ENCODE measurements at regions not wholly inside any gene's neighbourhood (a gene's known extent, or its start where the extent isn't known, plus 50 kb on each side); places are given as distances from the start of the nearest gene placed in this dataset.

- in situ Hi-C loops (cut with HindIII; ENCODE audit: low sequenced_read_pairs) = loop anchor here (5.0 kb wide), 1 partner anchor 62 kb away; no protein-coding TSS in a partner anchor
These were observed 87.0 kb upstream of the TRPC3 start for GRCh38 chr4:122038896-122039295.

- in situ Hi-C loops (cut with HindIII; ENCODE audit: low sequenced_read_pairs) = loop anchor here (5.0 kb wide), 1 partner anchor 57 kb away; no protein-coding TSS in a partner anchor
These were observed 82.8 kb upstream of the TRPC3 start for GRCh38 chr4:122034619-122035018.

- in situ Hi-C loops (cut with HindIII; ENCODE audit: low sequenced_read_pairs) = no loop called here
These were observed 75.3 kb upstream of the TRPC3 start for GRCh38 chr4:122027203-122027602.

- in situ Hi-C loops (cut with HindIII; ENCODE audit: low sequenced_read_pairs) = no loop called here
These were observed 65.4 kb upstream of the TRPC3 start for GRCh38 chr4:122017296-122017695.

- in situ Hi-C loops (cut with HindIII; ENCODE audit: low sequenced_read_pairs) = no loop called here
These were observed 63.3 kb upstream of the TRPC3 start for GRCh38 chr4:122015203-122015602.

- in situ Hi-C loops (cut with HindIII; ENCODE audit: low sequenced_read_pairs) = no loop called here
These were observed 60.9 kb upstream of the TRPC3 start for GRCh38 chr4:122012735-122013134.

- in situ Hi-C loops (cut with HindIII; ENCODE audit: low sequenced_read_pairs) = no loop called here
These were observed 58.8 kb upstream of the TRPC3 start for GRCh38 chr4:122010610-122011009.

GRCh38 chr4:122009524-122009923, 57.7 kb upstream of the TRPC3 start:
- in situ Hi-C loops (cut with HindIII; ENCODE audit: low sequenced_read_pairs) = no loop called here

- in situ Hi-C loops (cut with HindIII; ENCODE audit: low sequenced_read_pairs) = no loop called here
These were observed 55.2 kb upstream of the TRPC3 start for GRCh38 chr4:122007016-122007415.

- in situ Hi-C loops (cut with HindIII; ENCODE audit: low sequenced_read_pairs) = no loop called here
These were observed 53.4 kb upstream of the TRPC3 start for GRCh38 chr4:122005064-122005755.

- in situ Hi-C loops (cut with HindIII; ENCODE audit: low sequenced_read_pairs) = no loop called here
These were observed 51.5 kb upstream of the TRPC3 start for GRCh38 chr4:122003335-122003734.

Measured in endothelial cell of hepatic sinusoid (primary cell).